ENCODE measurements at regions not wholly inside any gene's neighbourhood (a gene's known extent, or its start where the extent isn't known, plus 50 kb on each side); places are given as distances from the start of the nearest gene placed in this dataset.

DNA sequence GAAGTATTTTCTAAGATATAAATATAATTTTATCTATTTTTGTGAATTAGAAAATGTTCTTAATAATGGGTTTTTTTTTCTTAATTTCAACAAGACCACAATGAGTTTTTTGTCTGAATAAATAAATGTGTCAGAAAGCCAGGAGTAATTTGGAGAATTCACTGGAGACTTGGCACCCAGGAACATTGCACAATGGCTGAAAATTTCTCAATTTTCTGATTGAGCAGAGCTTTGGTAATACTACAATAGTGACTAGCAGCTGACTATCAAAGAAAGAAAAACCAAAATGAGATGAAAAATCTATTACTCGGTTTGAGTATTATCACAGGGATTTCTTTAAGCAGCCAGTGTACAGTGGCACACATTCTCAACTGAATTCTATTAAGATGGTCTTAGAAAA, 394.4 kb upstream of the PCDH20 start:
- WGBS, 2 donors = 67 to 71% methylated on average over 1 of the region's 1 CpG
- intact Hi-C loops (cut with DNase I) = no loop called here
- ATAC-seq (ENCODE audit: low FRiP score) = no peak

DNA sequence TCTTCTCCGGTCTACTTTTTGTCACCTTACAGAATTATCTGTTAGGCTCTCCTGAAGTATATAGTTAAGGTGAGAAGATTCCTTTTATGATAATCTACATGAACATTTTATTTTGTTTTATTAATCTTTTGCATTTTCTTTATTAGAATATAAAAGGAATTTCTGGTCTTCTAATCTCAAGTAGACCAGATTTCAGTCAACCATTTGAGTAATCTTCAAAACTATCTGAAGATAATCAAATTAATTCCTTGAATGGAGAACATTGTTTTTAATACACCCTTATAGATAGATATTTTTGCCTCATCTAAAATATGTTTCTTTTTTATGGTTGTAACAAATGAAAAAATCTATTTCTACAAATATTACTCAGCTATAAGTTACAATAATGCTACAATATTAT, 381.7 kb upstream of the PCDH20 start:
- no peak overlapping the region for H3K27ac ChIP-seq (ENCODE audit: low read depth in 1 of 2, low read length in 2 of 2)
- no peaks in the 10 kb centered on the region for H3K36me3 ChIP-seq (ENCODE audit: control insufficient read depth in 1 of 2, insufficient read depth in 2 of 2, low read length in 1 of 2)
- no peak overlapping the region for H3K4me3 ChIP-seq (ENCODE audit: low read length in 2 of 2)
- no peaks in the 10 kb centered on the region for H3K27me3 ChIP-seq (ENCODE audit: control insufficient read depth in 1 of 2, insufficient read depth in 2 of 2, low read length in 1 of 2)
- intact Hi-C loops (cut with DNase I) = no loop called here
- WGBS, 2 donors = 97 to 98% methylated on average over 1 of the region's 1 CpG
- no peak for ATAC-seq (ENCODE audit: low FRiP score)
- H3K4me1 ChIP-seq (ENCODE audit: control insufficient read depth in 1 of 2, insufficient read depth in 2 of 2, low read length in 2 of 2) = no peaks in the 10 kb centered on the region
- DNase-seq = no peak
- H3K9me3 ChIP-seq (ENCODE audit: control insufficient read depth, low read length) = no peaks in the 10 kb centered on the region

More for the DNA sequence above, 394.4 kb upstream of the PCDH20 start:
- Histone ChIP-seq H3K36me3 (ENCODE audit: control insufficient read depth in 1 of 2, insufficient read depth in 2 of 2, low read length in 1 of 2) (no peaks in the 10 kb centered on the region), H3K27ac (ENCODE audit: low read depth in 1 of 2, low read length in 2 of 2) (no peak overlapping the region), H3K27me3 (ENCODE audit: control insufficient read depth in 1 of 2, insufficient read depth in 2 of 2, low read length in 1 of 2) (no peaks in the 10 kb centered on the region), H3K4me3 (ENCODE audit: low read length in 2 of 2) (no peak overlapping the region), H3K4me1 (ENCODE audit: control insufficient read depth in 1 of 2, insufficient read depth in 2 of 2, low read length in 2 of 2) (no peaks in the 10 kb centered on the region), H3K9me3 (ENCODE audit: control insufficient read depth, low read length) (no peaks in the 10 kb centered on the region)
- no peak for DNase-seq

DNA sequence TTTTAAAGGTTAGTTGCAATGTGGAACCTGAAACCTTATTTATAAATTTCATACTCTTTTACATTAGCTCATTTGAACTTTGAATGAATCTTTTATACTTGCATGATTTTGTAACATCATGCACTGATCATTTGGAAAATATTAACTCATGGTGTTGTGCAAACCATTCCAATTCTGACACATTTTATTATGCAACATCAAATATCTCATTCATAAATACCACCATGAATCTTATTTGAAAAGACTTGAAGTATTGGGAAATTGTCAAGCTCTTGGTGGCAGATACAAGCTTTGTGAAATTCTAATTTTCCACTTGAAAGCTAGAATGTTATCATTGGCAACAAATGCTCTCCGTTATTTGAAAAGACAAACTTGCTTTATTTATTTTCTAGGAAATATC, 379.9 kb upstream of the PCDH20 start:
- peak; percentile 71 for ATAC-seq (ENCODE audit: low FRiP score)
- WGBS, 2 donors = 15 to 19% methylated on average over 1 of the region's 1 CpG

DNA sequence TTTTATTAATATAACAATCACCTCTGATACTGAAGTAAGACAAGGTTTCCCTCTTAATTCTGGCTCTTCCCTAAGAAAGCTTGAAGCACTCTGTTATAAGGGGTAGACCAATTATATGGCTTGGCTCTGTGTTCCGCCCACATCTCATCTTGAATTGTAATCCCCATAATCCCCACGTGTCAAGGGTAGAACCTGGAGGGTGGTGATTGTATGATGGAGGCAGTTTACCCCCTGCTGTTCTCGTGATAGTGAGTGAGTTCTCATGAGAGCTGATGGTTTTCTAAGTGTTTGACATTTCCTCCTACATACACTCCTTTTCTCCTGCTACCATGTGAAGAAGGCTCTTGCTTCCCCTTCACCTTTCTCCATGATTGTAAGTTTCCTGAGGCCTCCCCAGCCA, 363.8 kb upstream of the PCDH20 start:
- ATAC-seq (ENCODE audit: low FRiP score) = no peak
- DNase-seq = no peak
- intact Hi-C loops (cut with DNase I) = no loop called here
- 80 to 86% methylated on average over 3 of the region's 3 CpGs for WGBS, 2 donors
- Histone ChIP-seq H3K4me3 (ENCODE audit: low read length in 2 of 2) (no peak overlapping the region), H3K27ac (ENCODE audit: low read depth in 1 of 2, low read length in 2 of 2) (no peak overlapping the region), H3K4me1 (ENCODE audit: control insufficient read depth in 1 of 2, insufficient read depth in 2 of 2, low read length in 2 of 2) (no peaks in the 10 kb centered on the region), H3K9me3 (ENCODE audit: control insufficient read depth, low read length) (no peaks in the 10 kb centered on the region), H3K27me3 (ENCODE audit: control insufficient read depth in 1 of 2, insufficient read depth in 2 of 2, low read length in 1 of 2) (no peaks in the 10 kb centered on the region), H3K36me3 (ENCODE audit: control insufficient read depth in 1 of 2, insufficient read depth in 2 of 2, low read length in 1 of 2) (no peaks in the 10 kb centered on the region)

More for the DNA sequence above, 379.9 kb upstream of the PCDH20 start:
- DNase-seq = no peak
- H3K4me3 ChIP-seq (ENCODE audit: low read length in 2 of 2) = no peak overlapping the region
- no peak overlapping the region for H3K27ac ChIP-seq (ENCODE audit: low read depth in 1 of 2, low read length in 2 of 2)
- H3K36me3 ChIP-seq (ENCODE audit: control insufficient read depth in 1 of 2, insufficient read depth in 2 of 2, low read length in 1 of 2) = no peaks in the 10 kb centered on the region
- intact Hi-C loops (cut with DNase I) = no loop called here
- no peaks in the 10 kb centered on the region for H3K27me3 ChIP-seq (ENCODE audit: control insufficient read depth in 1 of 2, insufficient read depth in 2 of 2, low read length in 1 of 2)
- no peaks in the 10 kb centered on the region for H3K4me1 ChIP-seq (ENCODE audit: control insufficient read depth in 1 of 2, insufficient read depth in 2 of 2, low read length in 2 of 2)
- no peaks in the 10 kb centered on the region for H3K9me3 ChIP-seq (ENCODE audit: control insufficient read depth, low read length)

DNA sequence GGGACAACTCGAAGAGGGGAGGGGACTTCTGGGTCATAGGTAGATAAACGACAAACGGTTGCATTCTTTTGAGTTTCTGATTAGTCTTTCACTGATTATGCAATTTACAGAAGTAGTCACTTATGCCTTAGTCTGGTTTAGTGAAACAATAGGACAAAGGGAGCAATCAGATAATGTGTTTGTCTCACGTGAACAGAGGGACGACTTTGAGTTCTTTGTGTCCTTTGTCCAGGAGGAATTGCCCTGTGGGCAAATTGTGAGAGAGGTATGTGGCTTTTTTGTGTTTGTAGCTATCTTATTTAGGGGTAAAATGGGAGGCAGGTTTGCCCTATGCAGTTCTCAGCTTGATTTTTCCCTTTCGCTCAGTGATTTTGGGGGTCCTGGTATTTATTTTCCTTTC, 362.9 kb upstream of the PCDH20 start:
- Histone ChIP-seq H3K36me3 (ENCODE audit: control insufficient read depth in 1 of 2, insufficient read depth in 2 of 2, low read length in 1 of 2) (no peaks in the 10 kb centered on the region), H3K27ac (ENCODE audit: low read depth in 1 of 2, low read length in 2 of 2) (no peak overlapping the region), H3K4me3 (ENCODE audit: low read length in 2 of 2) (no peak overlapping the region), H3K4me1 (ENCODE audit: control insufficient read depth in 1 of 2, insufficient read depth in 2 of 2, low read length in 2 of 2) (no peaks in the 10 kb centered on the region), H3K27me3 (ENCODE audit: control insufficient read depth in 1 of 2, insufficient read depth in 2 of 2, low read length in 1 of 2) (no peaks in the 10 kb centered on the region), H3K9me3 (ENCODE audit: control insufficient read depth, low read length) (no peaks in the 10 kb centered on the region)
- WGBS, 2 donors = 71 to 94% methylated on average over 6 of the region's 6 CpGs
- DNase-seq (no peak), ATAC-seq (ENCODE audit: low FRiP score) (no peak)
- intact Hi-C loops (cut with DNase I) = no loop called here

DNA sequence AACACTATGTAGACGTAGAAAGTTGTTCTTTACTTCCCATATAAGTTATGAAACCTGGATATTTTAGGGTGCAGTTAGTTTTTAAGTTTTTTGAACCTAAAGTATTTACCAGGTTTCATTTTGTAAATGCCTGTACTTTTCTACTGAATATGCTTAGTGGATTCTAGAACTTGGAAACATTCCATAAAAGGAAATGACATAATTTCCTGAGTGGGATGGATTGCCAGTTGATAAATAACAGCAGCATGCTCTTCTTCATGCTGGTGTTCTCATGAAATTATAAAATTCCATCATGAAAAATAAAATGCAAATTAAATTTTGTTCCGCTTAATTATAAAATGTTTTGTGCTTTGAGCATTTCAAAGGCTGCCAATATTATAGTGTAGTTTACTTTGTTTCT, 362.2 kb upstream of the PCDH20 start:
- Histone ChIP-seq H3K4me3 (ENCODE audit: low read length in 2 of 2) (no peak overlapping the region), H3K4me1 (ENCODE audit: control insufficient read depth in 1 of 2, insufficient read depth in 2 of 2, low read length in 2 of 2) (no peaks in the 10 kb centered on the region), H3K36me3 (ENCODE audit: control insufficient read depth in 1 of 2, insufficient read depth in 2 of 2, low read length in 1 of 2) (no peaks in the 10 kb centered on the region), H3K9me3 (ENCODE audit: control insufficient read depth, low read length) (no peaks in the 10 kb centered on the region), H3K27me3 (ENCODE audit: control insufficient read depth in 1 of 2, insufficient read depth in 2 of 2, low read length in 1 of 2) (no peaks in the 10 kb centered on the region), H3K27ac (ENCODE audit: low read depth in 1 of 2, low read length in 2 of 2) (no peak overlapping the region)
- DNase-seq (no peak), ATAC-seq (ENCODE audit: low FRiP score) (no peak)
- intact Hi-C loops (cut with DNase I) = no loop called here
- WGBS, 2 donors = 68 to 72% methylated on average over 2 of the region's 2 CpGs

DNA sequence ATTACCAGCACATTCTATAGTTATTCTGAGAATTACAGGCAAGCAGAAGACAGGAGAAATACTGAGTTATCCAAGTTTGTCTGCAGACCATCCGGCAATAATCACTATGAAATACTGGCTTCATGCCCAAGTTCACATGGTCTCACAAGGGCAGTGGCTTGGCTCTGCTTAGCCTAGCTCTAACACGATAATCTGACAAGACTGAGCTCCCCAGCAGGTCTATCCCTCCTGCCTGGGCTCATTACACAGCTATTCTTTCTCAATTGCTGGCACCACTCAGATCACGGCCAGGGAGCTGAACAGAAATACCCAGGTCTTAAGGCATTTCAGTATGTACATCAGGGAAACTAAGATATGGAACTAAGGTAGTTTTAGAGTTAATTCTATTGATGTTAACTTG, 361.6 kb upstream of the PCDH20 start:
- no peaks in the 10 kb centered on the region for H3K4me1 ChIP-seq (ENCODE audit: control insufficient read depth in 1 of 2, insufficient read depth in 2 of 2, low read length in 2 of 2)
- H3K36me3 ChIP-seq (ENCODE audit: control insufficient read depth in 1 of 2, insufficient read depth in 2 of 2, low read length in 1 of 2) = no peaks in the 10 kb centered on the region
- DNase-seq = no peak
- no peak overlapping the region for H3K4me3 ChIP-seq (ENCODE audit: low read length in 2 of 2)
- no peaks in the 10 kb centered on the region for H3K27me3 ChIP-seq (ENCODE audit: control insufficient read depth in 1 of 2, insufficient read depth in 2 of 2, low read length in 1 of 2)
- ATAC-seq (ENCODE audit: low FRiP score) = no peak
- intact Hi-C loops (cut with DNase I) = no loop called here
- no peaks in the 10 kb centered on the region for H3K9me3 ChIP-seq (ENCODE audit: control insufficient read depth, low read length)
- WGBS, 2 donors = 27 to 31% methylated on average over 3 of the region's 3 CpGs
- no peak overlapping the region for H3K27ac ChIP-seq (ENCODE audit: low read depth in 1 of 2, low read length in 2 of 2)

DNA sequence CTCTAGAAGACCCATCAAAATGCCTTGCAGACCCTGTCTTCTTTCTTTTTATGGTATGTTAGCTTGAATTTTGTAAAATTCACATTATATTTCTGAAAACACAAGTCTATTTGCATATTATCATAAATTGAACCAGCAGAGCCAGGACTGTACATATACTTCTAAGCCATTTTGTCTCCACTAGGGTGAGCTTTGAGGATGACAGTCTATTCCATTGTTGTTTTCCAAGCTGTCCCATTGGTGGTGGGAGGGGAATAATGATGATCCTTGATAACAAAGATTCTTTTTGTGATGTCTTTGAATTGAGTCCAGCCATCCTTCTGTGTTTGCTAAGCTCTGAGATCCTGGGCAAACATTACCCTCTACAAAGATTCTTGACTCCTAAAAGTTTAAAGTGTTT, 359.3 kb upstream of the PCDH20 start:
- ATAC-seq (ENCODE audit: low FRiP score) (no peak), DNase-seq (no peak)
- Histone ChIP-seq H3K27ac (ENCODE audit: low read depth in 1 of 2, low read length in 2 of 2) (no peak overlapping the region), H3K27me3 (ENCODE audit: control insufficient read depth in 1 of 2, insufficient read depth in 2 of 2, low read length in 1 of 2) (no peaks in the 10 kb centered on the region), H3K36me3 (ENCODE audit: control insufficient read depth in 1 of 2, insufficient read depth in 2 of 2, low read length in 1 of 2) (no peaks in the 10 kb centered on the region), H3K4me1 (ENCODE audit: control insufficient read depth in 1 of 2, insufficient read depth in 2 of 2, low read length in 2 of 2) (no peaks in the 10 kb centered on the region), H3K4me3 (ENCODE audit: low read length in 2 of 2) (no peak overlapping the region), H3K9me3 (ENCODE audit: control insufficient read depth, low read length) (peaks cover 2% of the 10 kb centered on the region)
- intact Hi-C loops (cut with DNase I) = no loop called here

DNA sequence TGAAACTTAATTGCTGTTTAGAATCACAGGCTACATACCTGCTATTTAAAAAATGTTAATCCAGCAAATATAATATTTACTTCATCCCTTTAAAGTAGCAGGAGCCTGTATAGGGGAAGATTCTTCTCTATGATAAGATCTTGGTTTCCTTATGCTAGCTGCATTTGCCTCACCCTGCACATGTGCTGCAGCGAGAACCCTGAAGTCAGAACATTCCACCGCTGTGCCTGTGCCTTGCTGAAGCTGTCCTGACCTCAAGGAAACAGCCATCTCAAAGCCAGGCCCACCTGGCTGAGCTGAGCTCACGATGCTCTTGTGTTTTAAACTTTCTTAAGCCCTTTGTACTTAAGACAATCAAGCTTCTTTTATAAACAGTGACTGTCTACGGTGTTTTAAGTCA, 355.0 kb upstream of the PCDH20 start:
- Histone ChIP-seq H3K36me3 (ENCODE audit: control insufficient read depth in 1 of 2, insufficient read depth in 2 of 2, low read length in 1 of 2) (no peaks in the 10 kb centered on the region), H3K9me3 (ENCODE audit: control insufficient read depth, low read length) (peaks cover 2% of the 10 kb centered on the region), H3K27ac (ENCODE audit: low read depth in 1 of 2, low read length in 2 of 2) (no peak overlapping the region), H3K4me3 (ENCODE audit: low read length in 2 of 2) (no peak overlapping the region), H3K4me1 (ENCODE audit: control insufficient read depth in 1 of 2, insufficient read depth in 2 of 2, low read length in 2 of 2) (no peaks in the 10 kb centered on the region), H3K27me3 (ENCODE audit: control insufficient read depth in 1 of 2, insufficient read depth in 2 of 2, low read length in 1 of 2) (no peaks in the 10 kb centered on the region)
- ATAC-seq (ENCODE audit: low FRiP score) = no peak
- DNase-seq = no peak
- intact Hi-C loops (cut with DNase I) = no loop called here
- 71 to 88% methylated on average over 4 of the region's 4 CpGs for WGBS, 2 donors
